GM18858 (cell line): ENCODE measurements at regions not wholly inside any gene's neighbourhood (a gene's known extent, or its start where the extent isn't known, plus 50 kb on each side); places are given as distances from the start of the nearest gene placed in this dataset.

Experiments
- ATAC-seq: cut with Tn5 transposase; IDR thresholded peaks from one replicate; pipeline ENCODE4 v1.9.1; 2021; ENCODE audit not compliant: unreplicated experiment

DNA sequence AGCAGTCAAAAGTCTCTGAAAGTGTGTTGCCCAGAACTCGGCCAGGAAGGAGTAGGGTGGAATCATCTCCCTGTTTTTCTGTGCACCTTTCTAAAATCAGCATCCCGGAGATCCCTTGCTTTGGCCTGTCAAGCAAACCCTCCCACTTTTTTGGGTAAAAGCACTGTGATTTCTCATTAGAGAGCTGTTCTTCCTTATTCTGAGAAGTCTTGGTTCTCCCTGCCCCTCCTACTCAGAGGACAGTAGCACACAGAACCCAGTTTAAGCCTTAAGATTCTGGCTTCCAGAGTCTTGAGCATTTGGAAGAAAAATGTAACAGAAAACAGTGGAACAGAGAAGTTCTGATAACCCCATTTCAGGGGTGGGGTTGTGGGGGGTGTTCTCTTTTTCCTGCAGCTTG is 52.6 kb upstream of the KATNAL1 start:
- ATAC-seq: no peak

DNA sequence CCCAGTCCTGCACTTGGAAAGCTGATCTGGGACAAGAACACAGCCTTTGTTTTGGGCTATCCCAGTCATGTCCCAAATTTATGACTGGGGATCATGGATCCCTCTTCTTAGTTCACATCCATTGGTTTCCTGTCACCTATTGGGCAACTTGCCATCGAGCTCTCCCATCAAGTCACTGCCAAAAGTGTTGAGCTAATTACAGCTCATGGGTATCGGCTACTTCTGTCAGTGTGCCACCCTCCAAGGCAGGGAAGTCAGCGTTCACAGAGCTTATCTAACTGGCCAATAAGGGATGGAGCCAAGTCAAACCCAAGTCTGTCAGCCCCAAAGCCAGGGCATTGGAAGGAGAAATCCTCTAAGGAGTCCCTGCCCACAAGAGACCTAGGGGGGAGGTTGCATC is 53.2 kb upstream of the KATNAL1 start:
- ATAC-seq: no peak

DNA sequence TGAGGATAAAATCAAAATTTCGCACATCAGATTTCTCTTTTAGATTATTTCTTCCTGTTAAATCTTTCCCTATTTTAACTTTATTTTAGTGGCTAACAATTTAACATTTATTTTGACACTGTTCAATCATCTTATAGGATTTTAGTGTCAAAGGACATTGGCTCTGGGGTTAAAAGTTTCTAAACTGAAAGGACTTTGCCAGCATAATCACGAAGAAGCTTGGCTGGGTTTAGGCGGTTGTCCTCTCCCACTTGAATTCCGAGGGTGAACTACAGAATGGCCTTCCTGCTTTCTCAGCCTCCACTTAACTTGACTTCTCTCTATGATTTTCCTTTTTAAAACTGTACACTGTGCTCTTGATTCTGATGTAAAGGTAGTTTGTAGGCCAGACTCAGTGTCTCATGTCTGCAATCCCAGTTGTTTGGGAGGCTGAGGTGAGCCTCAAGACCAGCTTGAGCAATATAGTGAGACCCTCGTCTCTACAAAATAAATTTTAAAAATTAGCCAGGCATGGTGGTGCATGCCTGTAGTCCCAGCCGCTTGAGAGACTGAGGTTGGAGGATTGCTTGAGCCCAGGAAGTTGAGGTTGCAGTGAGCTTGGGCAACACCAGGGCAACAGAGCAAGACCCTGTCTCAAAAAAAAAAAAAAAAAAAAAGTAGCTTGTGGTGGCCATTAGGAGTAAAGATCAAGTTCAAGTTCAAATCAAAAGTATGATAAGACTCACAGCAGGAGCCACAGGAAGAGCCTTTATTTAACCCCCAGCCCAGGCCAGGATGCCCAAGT is 54.8 kb upstream of the KATNAL1 start:
- ATAC-seq: no peak

DNA sequence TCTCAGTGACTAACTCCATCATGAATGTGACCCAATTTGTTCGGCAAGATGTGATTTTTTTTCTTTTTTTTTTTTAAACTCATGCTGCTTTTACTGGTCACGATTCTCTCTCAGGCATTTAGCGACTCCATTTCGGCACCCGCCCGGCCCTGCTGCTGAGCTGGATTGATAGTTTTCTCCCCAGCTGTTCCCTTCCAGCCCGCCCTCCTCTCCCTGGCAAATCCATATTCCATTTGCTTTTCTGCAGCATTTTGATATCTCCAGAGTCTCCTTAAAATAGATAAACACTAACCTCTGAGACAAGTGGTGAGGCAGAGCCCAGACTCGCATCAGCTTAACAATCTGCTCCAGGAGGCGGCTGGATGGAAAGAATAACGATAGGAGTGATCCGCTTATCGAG is 55.5 kb upstream of the KATNAL1 start:
- no peak for ATAC-seq

DNA sequence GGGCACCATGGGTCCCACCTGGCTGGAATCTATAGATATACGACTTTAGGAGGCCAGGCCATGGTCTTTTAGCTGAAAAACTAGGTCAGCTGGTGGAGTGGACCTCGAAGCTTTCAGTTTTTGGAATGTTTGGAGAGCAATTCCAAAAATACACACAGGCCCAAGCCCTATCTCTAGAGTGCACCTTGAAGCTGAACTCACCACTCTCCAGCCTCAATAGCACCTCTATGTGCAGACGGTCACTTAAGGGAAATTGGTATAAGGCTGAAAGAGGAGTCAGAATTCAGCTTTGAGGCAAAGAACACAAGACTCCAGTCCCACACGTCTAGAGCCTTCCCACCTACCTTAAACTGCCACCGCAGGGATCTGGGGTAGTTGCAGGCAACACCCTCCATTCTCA is 56.4 kb upstream of the KATNAL1 start:
- no peak for ATAC-seq

DNA sequence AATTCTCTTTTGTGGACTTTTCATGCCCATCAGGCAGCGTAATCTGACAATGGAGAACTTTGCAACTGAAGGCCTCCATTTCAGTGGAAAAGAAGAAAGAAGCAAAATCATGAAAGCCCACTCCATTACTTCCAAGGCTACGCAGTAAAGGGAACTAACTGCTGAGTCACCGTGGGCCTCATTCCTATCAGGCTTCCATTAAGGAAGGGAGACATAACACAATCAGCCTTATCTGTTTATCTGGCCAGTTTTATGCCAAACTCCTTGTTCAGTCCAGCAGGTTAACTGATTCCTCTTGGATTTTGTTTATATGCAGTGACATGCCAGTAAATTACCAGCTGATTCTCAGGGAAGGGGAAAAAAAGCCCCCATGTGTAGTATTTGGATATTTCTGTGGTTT is 56.8 kb upstream of the KATNAL1 start:
- ATAC-seq: no peak

DNA sequence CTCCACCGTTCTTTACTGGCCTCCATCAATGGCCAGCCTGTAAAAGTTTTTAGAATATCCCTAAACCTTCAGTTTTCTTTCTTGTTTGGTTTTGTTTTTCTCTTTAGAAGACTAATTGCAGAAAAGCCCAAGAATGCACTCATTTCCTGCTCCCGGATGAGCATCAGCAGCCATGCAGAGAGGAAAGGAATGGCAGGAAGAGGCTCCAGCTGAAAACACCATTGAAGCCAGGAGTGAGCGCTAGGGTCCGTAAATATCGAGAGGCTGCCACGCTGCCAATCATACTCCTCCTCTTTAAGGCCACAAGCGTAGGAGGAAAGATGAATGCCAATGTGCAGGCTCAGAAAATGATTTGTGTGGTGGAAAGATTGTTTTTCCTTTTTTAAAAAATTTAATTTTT is 57.4 kb upstream of the UBE2L5 start:
- no peak for ATAC-seq

DNA sequence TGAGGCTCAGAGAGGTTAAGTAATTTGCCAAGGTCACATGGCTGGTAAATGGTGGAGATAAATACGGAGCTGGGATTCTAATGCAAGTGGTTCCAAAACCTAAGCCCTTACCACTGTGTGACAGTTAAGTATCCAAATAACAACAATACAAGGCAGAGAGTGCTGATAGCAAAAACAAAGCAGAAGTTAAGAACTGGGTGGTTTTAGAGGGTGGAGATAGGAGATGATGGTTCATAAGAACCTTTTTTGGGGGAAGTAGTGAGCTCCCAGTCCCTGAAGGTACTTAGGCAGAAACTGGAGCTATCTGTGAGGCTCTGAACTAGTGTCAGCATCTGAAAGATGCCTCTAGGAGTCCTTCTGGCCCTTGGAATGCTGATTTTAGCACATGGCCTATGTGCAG is 56.2 kb upstream of the UBE2L5 start:
- no peak for ATAC-seq

DNA sequence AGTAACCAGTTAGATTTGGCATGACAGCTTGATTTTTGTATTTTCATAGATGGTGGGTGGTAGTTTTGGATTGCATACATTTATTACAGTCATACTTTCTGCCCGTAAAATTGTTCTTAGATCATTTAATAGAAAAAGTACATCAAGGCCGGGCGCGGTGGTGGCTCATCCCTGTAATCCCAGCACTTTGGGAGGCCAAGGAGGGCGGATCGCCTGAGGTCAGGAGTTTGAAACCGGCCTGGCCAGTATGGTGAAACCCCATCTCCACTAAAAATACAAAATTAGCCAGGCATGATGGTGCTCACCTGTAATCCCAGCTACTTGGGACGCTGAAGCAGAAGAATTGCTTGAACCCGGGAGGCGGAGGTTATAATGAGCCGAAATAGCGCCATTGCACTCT is 55.0 kb upstream of the UBE2L5 start:
- ATAC-seq: no peak

DNA sequence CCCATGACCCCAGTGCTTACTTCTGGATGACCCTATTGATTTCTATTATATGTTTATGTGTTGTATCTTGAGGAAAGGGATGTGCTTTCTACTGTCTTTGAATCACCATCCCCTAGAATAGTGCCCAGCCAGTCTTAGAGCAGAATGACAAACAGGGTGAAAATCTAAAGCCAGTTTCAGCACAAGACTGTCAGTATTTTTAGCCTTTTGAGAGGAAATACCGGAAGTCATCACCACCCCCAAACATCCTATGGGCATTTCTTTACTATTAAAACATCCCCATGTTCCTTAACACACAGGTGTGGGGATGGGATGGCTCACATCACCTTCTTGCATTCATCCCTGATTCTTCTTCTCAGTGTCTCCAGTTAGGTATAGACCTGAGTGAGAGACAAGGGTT is 52.1 kb upstream of the UBE2L5 start:
- no peak for ATAC-seq

DNA sequence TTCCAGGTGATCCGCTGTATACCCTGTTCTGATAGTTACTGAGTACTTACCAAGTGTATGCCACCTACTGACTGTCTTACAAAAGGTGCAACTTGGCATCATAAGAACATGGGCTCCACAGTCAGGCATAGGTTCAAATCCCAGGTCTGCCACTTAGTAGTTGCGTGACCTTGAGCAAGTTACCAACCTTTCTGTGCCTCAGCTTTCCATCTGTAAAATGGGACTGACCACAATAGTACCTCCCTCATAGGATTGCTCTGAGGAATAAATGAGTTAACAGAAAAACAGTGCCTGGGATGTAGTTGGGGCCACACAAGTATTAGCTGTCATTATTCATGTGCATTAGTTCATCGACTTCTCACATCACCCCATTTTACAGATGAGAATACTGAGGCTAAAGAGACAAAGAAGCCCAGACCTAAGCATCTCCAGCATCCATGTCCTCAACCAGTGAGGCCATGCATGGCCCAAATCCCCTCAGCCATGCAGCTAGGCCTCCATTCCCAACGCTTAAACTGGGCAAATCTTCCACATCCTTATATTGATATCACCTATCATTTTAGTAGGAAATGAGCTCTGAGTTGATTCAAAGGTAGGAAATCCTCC is 51.3 kb upstream of the UBE2L5 start:
- ATAC-seq: no peak

DNA sequence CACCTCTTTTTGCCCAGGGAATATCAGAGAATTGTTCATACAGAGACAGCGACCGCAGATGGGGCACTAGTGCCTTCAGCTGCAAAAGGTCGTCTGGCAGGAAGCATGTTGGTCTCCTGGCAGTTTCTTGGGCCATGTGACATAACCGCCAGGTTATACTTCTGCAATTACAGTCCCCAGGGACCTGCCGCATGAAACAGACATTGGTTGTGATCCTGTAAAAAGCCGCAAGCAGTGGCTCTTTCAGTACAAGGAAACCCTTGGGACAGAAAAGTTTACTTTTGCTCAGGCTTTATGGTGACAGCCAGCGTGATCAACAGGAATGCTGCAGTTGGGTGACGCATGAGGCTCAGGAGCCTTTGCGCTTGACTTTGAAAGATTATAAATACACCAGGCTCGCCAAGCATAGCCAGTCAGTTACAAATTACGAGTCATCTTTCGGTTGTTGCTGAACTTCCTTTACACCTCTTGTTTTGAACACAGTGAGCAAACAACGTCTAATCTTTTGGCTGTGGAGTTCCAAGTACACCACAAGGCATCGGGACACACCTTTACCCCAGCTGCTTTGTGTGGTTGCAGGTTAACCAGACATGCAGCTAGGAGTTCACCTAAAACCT is 50.5 kb upstream of the UBE2L5 start:
- ATAC-seq: peak; percentile 71
